GM18951 (cell line): ENCODE measurements at regions not wholly inside any gene's neighbourhood (a gene's known extent, or its start where the extent isn't known, plus 50 kb on each side); places are given as distances from the start of the nearest gene placed in this dataset.

Experiments used
- POLR2A ChIP-seq: IDR thresholded peaks from 4 replicates; pipeline ENCODE4 v1.6.1; 2011; ENCODE audit warnings: mild to moderate bottlenecking; ENCODE audit not compliant: insufficient read length, insufficient read depth; ENCODE audit errors: extremely low read depth
- in situ Hi-C: fragments of 300-500 bp; cut with MboI; formaldehyde crosslinking; loops from one replicate; pipeline ENCODE4 v1.12.0; 2022; ENCODE audit warnings: low sequenced_read_pairs, mixed read lengths, inconsistent platforms; ENCODE audit not compliant: unreplicated experiment

GRCh38 chr3:168615493-168616020 lies 519.8 kb upstream of the GOLIM4 start:
- no peak for TF ChIP-seq POLR2A
- in situ Hi-C loops, result loop anchor here (5.0 to 25.0 kb wide), 2 partner anchors 103 to 403 kb away; no protein-coding TSS in a partner anchor

DNA sequence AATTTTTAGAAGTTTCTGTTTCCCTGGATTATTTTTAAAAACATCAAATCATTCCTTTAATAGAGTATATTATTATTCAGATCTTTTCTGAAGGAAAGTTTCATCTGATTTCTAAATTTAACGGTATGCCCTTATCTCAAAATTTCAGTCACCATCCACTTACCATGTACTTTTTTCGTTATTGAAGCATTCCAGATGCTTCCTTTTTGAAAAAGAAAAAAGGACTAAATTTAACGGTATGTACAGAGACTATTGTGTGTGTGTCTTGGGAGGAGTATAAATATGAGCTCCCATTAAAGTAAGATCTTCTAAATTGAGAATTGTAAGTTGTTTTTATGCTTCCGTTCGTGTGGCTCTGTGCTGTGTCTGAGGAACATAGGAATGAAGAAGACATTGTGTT lies 517.4 kb upstream of the GOLIM4 start:
- no peak for TF ChIP-seq POLR2A
- in situ Hi-C loops, result loop anchor here (25.0 kb wide), 1 partner anchor 401 kb away; no protein-coding TSS in a partner anchor

DNA sequence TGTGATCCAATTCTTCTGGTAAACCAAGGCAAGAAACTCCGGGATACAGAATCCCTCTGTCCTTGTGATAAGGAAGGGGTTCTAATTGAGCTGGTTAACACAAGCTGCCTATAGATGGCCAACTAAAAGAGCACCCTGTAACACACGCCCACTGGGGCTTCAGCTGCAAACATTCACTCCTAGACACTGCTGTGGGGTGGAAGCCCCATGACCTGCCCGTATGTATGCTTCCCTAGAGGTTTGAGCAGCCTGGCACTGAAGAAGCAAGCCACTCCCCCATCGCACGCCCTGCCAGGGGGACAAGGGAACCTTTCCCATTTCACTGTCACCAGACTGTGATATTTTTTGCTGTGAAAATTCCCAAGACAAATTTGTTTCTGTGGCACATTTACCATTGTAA lies 516.9 kb upstream of the GOLIM4 start:
- TF ChIP-seq POLR2A, result no peak
- in situ Hi-C loops, result loop anchor here (25.0 kb wide), 1 partner anchor 400 kb away; no protein-coding TSS in a partner anchor

DNA sequence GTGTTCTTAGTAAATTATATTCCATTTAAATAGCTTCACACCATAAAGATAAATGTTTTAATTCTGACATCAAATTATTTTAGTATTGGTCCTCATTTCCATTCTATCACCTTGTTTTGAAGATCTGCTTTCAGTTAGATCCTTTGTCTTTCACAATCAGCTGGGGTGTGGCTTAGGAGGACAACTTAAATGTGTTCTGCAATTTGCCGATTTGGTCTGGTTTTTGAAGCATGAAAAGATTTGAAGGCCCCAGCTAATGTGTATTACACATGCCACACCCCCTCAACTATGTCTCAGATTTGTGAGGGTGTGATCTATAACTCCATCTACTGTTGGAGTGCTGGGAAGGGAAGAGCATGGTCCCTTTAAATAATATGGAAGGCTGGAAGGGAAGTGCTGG lies 516.1 kb upstream of the GOLIM4 start:
- TF ChIP-seq POLR2A, result no peak
- in situ Hi-C loops, result loop anchor here (25.0 kb wide), 1 partner anchor 400 kb away; no protein-coding TSS in a partner anchor

DNA sequence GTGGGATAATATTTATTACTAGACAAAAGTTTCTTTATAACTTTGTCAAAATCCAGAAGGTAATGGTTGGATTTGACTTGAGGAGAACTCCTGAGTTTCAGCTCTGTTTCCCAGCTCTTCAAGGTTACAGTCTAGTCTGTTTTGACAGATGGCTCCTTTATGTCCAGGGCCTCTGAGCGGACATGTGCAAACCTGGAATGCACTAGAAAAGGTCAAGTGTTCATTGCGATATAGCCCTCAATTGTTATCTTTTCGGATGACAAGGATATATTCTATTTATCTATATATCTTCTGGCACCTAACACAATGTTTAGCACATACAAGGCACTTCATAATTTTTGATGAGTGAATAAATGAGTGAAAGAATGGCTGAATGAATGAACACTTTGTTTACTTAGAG lies 513.2 kb upstream of the GOLIM4 start:
- no peak for TF ChIP-seq POLR2A
- in situ Hi-C loops, result loop anchor here (25.0 kb wide), 1 partner anchor 397 kb away; no protein-coding TSS in a partner anchor

DNA sequence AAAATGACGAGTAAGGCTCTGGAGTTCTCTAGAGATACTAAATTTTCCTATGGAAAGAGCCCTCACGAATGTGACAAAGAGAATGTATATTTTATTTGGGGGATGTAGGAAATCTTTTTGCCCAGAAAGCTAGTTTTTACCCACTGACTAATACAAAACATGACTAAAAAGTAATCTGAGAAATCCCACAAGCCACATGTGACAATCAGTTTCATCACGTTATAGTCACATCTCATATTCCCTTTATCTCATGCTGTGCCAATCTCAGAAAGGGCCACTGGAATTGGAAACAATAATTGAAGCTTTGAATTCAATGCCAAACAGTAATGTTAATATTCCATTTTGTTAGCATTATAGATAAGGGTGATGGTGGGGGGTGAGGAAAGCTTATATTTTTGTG lies 509.0 kb upstream of the GOLIM4 start:
- no peak for TF ChIP-seq POLR2A
- in situ Hi-C loops, result loop anchor here (25.0 kb wide), 1 partner anchor 392 kb away; no protein-coding TSS in a partner anchor

- no peak for TF ChIP-seq POLR2A
- in situ Hi-C loops, result no loop called here
Observed at GRCh38 chr3:168598250-168598649, 502.5 kb upstream of the GOLIM4 start.

- no peak for TF ChIP-seq POLR2A
- in situ Hi-C loops, result no loop called here
Observed at GRCh38 chr3:168596175-168596823, 500.6 kb upstream of the GOLIM4 start.

GRCh38 chr3:168591587-168591986 lies 495.9 kb upstream of the GOLIM4 start:
- in situ Hi-C loops, result no loop called here
- TF ChIP-seq POLR2A, result no peak

GRCh38 chr3:168589376-168589775 lies 493.7 kb upstream of the GOLIM4 start:
- in situ Hi-C loops, result no loop called here
- no peak for TF ChIP-seq POLR2A

DNA sequence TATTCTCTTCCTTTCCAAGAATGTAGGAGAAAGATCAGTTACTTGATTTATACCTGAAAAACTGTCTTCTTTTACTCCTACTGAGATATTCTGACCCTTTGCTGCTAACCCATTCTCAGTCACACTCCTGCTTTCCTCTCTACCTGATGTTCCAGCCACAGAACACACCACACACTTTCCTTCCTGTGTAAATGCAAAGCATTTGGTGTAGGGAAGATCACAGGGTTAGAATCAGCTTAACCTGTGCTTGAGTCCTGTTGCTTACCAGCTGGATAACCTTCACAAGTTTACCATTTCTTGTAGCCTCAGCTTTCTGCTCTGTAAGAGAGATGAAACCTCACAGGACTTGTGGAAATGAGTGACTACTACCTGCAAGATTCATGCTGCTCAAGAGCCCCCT lies 489.8 kb upstream of the GOLIM4 start:
- no peak for TF ChIP-seq POLR2A
- in situ Hi-C loops, result no loop called here

DNA sequence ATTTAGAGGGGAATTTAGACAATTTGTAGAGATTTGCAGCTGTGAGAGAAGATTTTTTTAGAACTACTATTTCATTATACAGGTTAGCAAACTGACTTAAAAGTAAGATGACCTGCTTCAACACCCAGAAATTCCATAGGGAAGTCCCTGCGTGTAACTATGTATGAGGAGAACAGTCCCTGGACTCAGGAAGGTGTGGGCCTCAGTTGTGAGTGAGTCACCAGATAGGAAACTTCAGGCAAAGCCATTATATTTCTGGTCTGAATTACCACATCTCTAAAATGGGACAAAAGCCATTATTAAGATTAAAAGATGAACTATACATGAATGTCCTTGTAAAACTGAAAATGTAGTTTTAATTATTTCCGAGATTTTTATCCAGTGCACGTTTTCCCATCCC lies 488.3 kb upstream of the GOLIM4 start:
- in situ Hi-C loops, result no loop called here
- TF ChIP-seq POLR2A, result no peak

DNA sequence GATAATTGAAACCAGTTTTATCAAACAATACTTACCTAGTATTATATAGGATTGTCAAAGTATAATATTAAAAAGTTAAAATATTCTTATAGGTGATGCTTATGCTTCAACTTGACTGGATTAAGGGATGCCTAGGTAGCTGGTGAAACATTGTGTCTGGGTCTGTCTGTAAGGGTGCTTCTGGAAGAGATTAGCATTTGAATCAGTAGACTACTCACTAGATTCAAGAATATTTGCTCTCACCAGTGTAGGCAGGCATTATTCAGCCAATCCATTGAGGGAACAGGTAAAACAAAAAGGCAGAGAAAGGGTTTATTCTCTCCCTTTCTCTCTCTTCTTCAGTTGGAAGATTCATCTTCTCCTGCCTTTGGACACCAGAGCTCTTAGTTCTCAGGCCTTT lies 486.8 kb upstream of the GOLIM4 start:
- in situ Hi-C loops, result no loop called here
- TF ChIP-seq POLR2A, result no peak

GRCh38 chr3:168581771-168582225 lies 486.1 kb upstream of the GOLIM4 start:
- no peak for TF ChIP-seq POLR2A
- in situ Hi-C loops, result no loop called here
